ENCODE measurements at regions not wholly inside any gene's neighbourhood (a gene's known extent, or its start where the extent isn't known, plus 50 kb on each side); places are given as distances from the start of the nearest gene placed in this dataset.

GRCh38 chr17:74055508-74056160, 147.8 kb upstream of the RPL38 start:
- DNase-seq, result no peak
- Histone ChIP-seq H3K27ac (ENCODE audit: insufficient read depth, low read length, poor library complexity, severe bottlenecking) (no peak overlapping the region), H3K27me3 (replicated peaks; ENCODE audit: control insufficient read depth, insufficient read depth, low read length, poor library complexity, severe bottlenecking) (peaks cover 4% of the 10 kb centered on the region), H3K4me1 (ENCODE audit: control insufficient read depth, insufficient read depth, low read length, poor library complexity, severe bottlenecking) (no peaks in the 10 kb centered on the region), H3K36me3 (ENCODE audit: control insufficient read depth, insufficient read depth, low read length) (no peaks in the 10 kb centered on the region), H3K9me3 (ENCODE audit: control insufficient read depth, low read length) (no peaks in the 10 kb centered on the region), H3K4me3 (ENCODE audit: insufficient read depth, low read depth, low read length, poor library complexity, severe bottlenecking) (no peak overlapping the region)

GRCh38 chr17:74059479-74060240, 143.8 kb upstream of the RPL38 start:
- Histone ChIP-seq H3K27ac (ENCODE audit: insufficient read depth, low read length, poor library complexity, severe bottlenecking) (no peak overlapping the region), H3K4me1 (ENCODE audit: control insufficient read depth, insufficient read depth, low read length, poor library complexity, severe bottlenecking) (no peaks in the 10 kb centered on the region), H3K36me3 (ENCODE audit: control insufficient read depth, insufficient read depth, low read length) (no peaks in the 10 kb centered on the region), H3K4me3 (ENCODE audit: insufficient read depth, low read depth, low read length, poor library complexity, severe bottlenecking) (no peak overlapping the region), H3K27me3 (replicated peaks; ENCODE audit: control insufficient read depth, insufficient read depth, low read length, poor library complexity, severe bottlenecking) (no peaks in the 10 kb centered on the region), H3K9me3 (ENCODE audit: control insufficient read depth, low read length) (no peaks in the 10 kb centered on the region)
- DNase-seq, result no peak

GRCh38 chr17:74061758-74062157, 141.7 kb upstream of the RPL38 start:
- no peak for DNase-seq
- H3K36me3 ChIP-seq (ENCODE audit: control insufficient read depth, insufficient read depth, low read length), result no peaks in the 10 kb centered on the region
- no peaks in the 10 kb centered on the region for H3K4me1 ChIP-seq (ENCODE audit: control insufficient read depth, insufficient read depth, low read length, poor library complexity, severe bottlenecking)
- no peak overlapping the region for H3K4me3 ChIP-seq (ENCODE audit: insufficient read depth, low read depth, low read length, poor library complexity, severe bottlenecking)
- H3K27ac ChIP-seq (ENCODE audit: insufficient read depth, low read length, poor library complexity, severe bottlenecking), result no peak overlapping the region
- H3K9me3 ChIP-seq (ENCODE audit: control insufficient read depth, low read length), result no peaks in the 10 kb centered on the region
- no peaks in the 10 kb centered on the region for H3K27me3 ChIP-seq (replicated peaks; ENCODE audit: control insufficient read depth, insufficient read depth, low read length, poor library complexity, severe bottlenecking)

GRCh38 chr17:74062234-74062633, 141.2 kb upstream of the RPL38 start:
- Histone ChIP-seq H3K27ac (ENCODE audit: insufficient read depth, low read length, poor library complexity, severe bottlenecking) (no peak overlapping the region), H3K27me3 (replicated peaks; ENCODE audit: control insufficient read depth, insufficient read depth, low read length, poor library complexity, severe bottlenecking) (no peaks in the 10 kb centered on the region), H3K4me3 (ENCODE audit: insufficient read depth, low read depth, low read length, poor library complexity, severe bottlenecking) (no peak overlapping the region), H3K4me1 (ENCODE audit: control insufficient read depth, insufficient read depth, low read length, poor library complexity, severe bottlenecking) (no peaks in the 10 kb centered on the region), H3K9me3 (ENCODE audit: control insufficient read depth, low read length) (no peaks in the 10 kb centered on the region), H3K36me3 (ENCODE audit: control insufficient read depth, insufficient read depth, low read length) (no peaks in the 10 kb centered on the region)
- no peak for DNase-seq

DNA sequence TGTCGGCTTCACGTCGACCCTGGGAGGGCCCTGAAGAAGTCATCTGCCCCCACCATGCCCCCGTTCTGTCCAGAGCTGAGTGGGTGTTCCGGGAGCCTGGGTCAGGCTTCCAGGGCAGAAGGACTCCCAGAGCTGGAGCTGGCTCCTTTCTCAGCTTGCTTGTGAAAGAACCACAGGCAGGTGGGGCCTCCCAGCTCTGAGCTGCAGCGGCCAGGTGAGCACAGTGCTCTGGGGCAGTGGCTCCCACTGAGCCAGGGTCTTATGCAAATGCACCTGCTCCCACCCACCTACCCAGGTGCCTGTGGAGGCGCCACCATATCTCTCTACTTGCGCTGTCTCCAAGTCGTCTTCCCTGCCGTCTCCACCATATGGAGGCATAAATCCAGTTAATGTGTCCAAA, 140.0 kb upstream of the RPL38 start:
- Histone ChIP-seq H3K9me3 (ENCODE audit: control insufficient read depth, low read length) (no peaks in the 10 kb centered on the region), H3K27me3 (replicated peaks; ENCODE audit: control insufficient read depth, insufficient read depth, low read length, poor library complexity, severe bottlenecking) (no peaks in the 10 kb centered on the region)

DNA sequence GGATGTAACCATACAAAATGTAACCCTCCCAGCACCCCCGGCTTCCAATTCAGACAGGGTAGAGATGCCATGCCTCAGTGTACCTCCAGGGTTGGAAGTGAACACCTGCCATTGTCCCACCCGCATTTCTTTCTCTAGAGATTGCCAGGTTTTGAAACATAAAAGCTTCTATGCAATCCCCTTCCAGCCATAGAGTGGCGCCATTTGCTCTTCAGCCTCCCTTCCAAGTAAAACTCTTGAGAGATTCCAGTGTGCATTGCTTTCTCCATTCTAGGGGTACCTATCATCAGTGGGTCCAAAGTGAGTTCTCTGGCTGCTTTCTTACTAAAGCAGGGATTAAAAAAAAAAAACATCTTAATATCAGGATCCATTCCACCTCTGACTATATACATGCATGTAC, 133.1 kb upstream of the RPL38 start:
- H3K4me3 ChIP-seq (ENCODE audit: insufficient read depth, low read depth, low read length, poor library complexity, severe bottlenecking), result no peak overlapping the region
- H3K4me1 ChIP-seq (ENCODE audit: control insufficient read depth, insufficient read depth, low read length, poor library complexity, severe bottlenecking), result no peaks in the 10 kb centered on the region
- no peak overlapping the region for H3K27ac ChIP-seq (ENCODE audit: insufficient read depth, low read length, poor library complexity, severe bottlenecking)
- H3K36me3 ChIP-seq (ENCODE audit: control insufficient read depth, insufficient read depth, low read length), result no peaks in the 10 kb centered on the region
- no peaks in the 10 kb centered on the region for H3K9me3 ChIP-seq (ENCODE audit: control insufficient read depth, low read length)
- H3K27me3 ChIP-seq (replicated peaks; ENCODE audit: control insufficient read depth, insufficient read depth, low read length, poor library complexity, severe bottlenecking), result no peaks in the 10 kb centered on the region
- no peak for DNase-seq

More for the DNA sequence above, 140.0 kb upstream of the RPL38 start:
- H3K27ac ChIP-seq (ENCODE audit: insufficient read depth, low read length, poor library complexity, severe bottlenecking), result no peak overlapping the region
- H3K36me3 ChIP-seq (ENCODE audit: control insufficient read depth, insufficient read depth, low read length), result no peaks in the 10 kb centered on the region
- DNase-seq, result no peak
- H3K4me3 ChIP-seq (ENCODE audit: insufficient read depth, low read depth, low read length, poor library complexity, severe bottlenecking), result no peak overlapping the region
- H3K4me1 ChIP-seq (ENCODE audit: control insufficient read depth, insufficient read depth, low read length, poor library complexity, severe bottlenecking), result no peaks in the 10 kb centered on the region

GRCh38 chr17:74070998-74071679, 132.3 kb upstream of the RPL38 start:
- Histone ChIP-seq H3K4me3 (ENCODE audit: insufficient read depth, low read depth, low read length, poor library complexity, severe bottlenecking) (no peak overlapping the region), H3K36me3 (ENCODE audit: control insufficient read depth, insufficient read depth, low read length) (no peaks in the 10 kb centered on the region), H3K4me1 (ENCODE audit: control insufficient read depth, insufficient read depth, low read length, poor library complexity, severe bottlenecking) (no peaks in the 10 kb centered on the region), H3K9me3 (ENCODE audit: control insufficient read depth, low read length) (no peaks in the 10 kb centered on the region), H3K27me3 (replicated peaks; ENCODE audit: control insufficient read depth, insufficient read depth, low read length, poor library complexity, severe bottlenecking) (no peaks in the 10 kb centered on the region), H3K27ac (ENCODE audit: insufficient read depth, low read length, poor library complexity, severe bottlenecking) (no peak overlapping the region)
- DNase-seq, result no peak

DNA sequence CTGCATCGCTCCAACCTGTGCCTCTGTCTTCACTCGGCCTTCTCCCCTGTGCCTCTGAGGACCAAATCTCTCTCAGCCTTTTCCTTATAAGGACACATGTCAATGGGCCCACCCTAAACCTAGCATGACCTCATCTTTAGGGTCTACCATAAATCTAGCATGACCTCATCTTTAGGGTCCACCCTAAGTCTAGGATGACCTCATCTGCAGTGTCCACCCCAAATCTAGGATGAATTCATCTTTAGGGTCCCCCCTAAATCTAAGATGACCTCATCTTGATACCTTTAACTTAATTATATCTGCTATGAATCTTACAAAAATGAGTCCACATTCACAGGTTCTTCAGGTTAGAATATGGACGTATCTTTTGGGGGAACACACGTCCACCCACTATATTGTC, 131.1 kb upstream of the RPL38 start:
- Histone ChIP-seq H3K4me3 (ENCODE audit: insufficient read depth, low read depth, low read length, poor library complexity, severe bottlenecking) (no peak overlapping the region), H3K27me3 (replicated peaks; ENCODE audit: control insufficient read depth, insufficient read depth, low read length, poor library complexity, severe bottlenecking) (no peaks in the 10 kb centered on the region), H3K4me1 (ENCODE audit: control insufficient read depth, insufficient read depth, low read length, poor library complexity, severe bottlenecking) (no peaks in the 10 kb centered on the region), H3K36me3 (ENCODE audit: control insufficient read depth, insufficient read depth, low read length) (no peaks in the 10 kb centered on the region), H3K9me3 (ENCODE audit: control insufficient read depth, low read length) (no peaks in the 10 kb centered on the region), H3K27ac (ENCODE audit: insufficient read depth, low read length, poor library complexity, severe bottlenecking) (no peak overlapping the region)
- DNase-seq, result no peak

DNA sequence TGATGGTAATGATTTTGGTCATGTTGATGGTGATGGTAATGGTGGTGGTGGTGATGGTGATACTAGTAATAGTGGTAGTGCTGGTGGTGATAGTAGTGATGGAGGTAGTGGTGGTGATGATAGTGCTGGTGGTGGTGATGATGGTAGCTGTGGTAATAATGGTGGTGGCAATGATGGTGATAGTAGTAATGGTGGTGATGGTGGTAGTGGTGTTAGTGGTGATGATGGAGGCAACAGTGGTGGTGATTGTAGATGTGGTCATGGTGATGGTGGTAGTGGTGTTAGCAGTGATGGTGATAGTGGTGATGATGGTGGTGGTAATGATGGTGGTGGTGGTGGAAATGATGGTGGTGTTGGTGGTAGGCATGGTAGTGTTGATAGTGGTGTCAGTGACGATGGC, 127.0 kb upstream of the RPL38 start:
- no peak overlapping the region for H3K27ac ChIP-seq (ENCODE audit: insufficient read depth, low read length, poor library complexity, severe bottlenecking)
- no peaks in the 10 kb centered on the region for H3K4me1 ChIP-seq (ENCODE audit: control insufficient read depth, insufficient read depth, low read length, poor library complexity, severe bottlenecking)
- no peaks in the 10 kb centered on the region for H3K27me3 ChIP-seq (replicated peaks; ENCODE audit: control insufficient read depth, insufficient read depth, low read length, poor library complexity, severe bottlenecking)
- H3K4me3 ChIP-seq (ENCODE audit: insufficient read depth, low read depth, low read length, poor library complexity, severe bottlenecking), result no peak overlapping the region
- H3K9me3 ChIP-seq (ENCODE audit: control insufficient read depth, low read length), result no peaks in the 10 kb centered on the region
- DNase-seq, result no peak
- no peaks in the 10 kb centered on the region for H3K36me3 ChIP-seq (ENCODE audit: control insufficient read depth, insufficient read depth, low read length)

GRCh38 chr17:74077231-74077630, 126.2 kb upstream of the RPL38 start:
- Histone ChIP-seq H3K27me3 (replicated peaks; ENCODE audit: control insufficient read depth, insufficient read depth, low read length, poor library complexity, severe bottlenecking) (no peaks in the 10 kb centered on the region), H3K27ac (ENCODE audit: insufficient read depth, low read length, poor library complexity, severe bottlenecking) (no peak overlapping the region), H3K4me3 (ENCODE audit: insufficient read depth, low read depth, low read length, poor library complexity, severe bottlenecking) (no peak overlapping the region), H3K36me3 (ENCODE audit: control insufficient read depth, insufficient read depth, low read length) (no peaks in the 10 kb centered on the region), H3K9me3 (ENCODE audit: control insufficient read depth, low read length) (no peaks in the 10 kb centered on the region), H3K4me1 (ENCODE audit: control insufficient read depth, insufficient read depth, low read length, poor library complexity, severe bottlenecking) (no peaks in the 10 kb centered on the region)
- DNase-seq, result no peak
